HEK293T (cell line): ENCODE measurements at regions not wholly inside any gene's neighbourhood (a gene's known extent, or its start where the extent isn't known, plus 50 kb on each side); places are given as distances from the start of the nearest gene placed in this dataset.

Experiments used
- CTCF ChIA-PET: fragments of 350-600 bp; formaldehyde crosslinking; extraction: SDS; loops from one replicate; lab custom pipeline; 2021; ENCODE audit warnings: antibody characterized with exemption, inconsistent platforms; lab: Yijun Ruan, JAX
- POLR2A ChIA-PET: fragments of 350-600 bp; formaldehyde crosslinking; extraction: SDS; loops from one replicate; lab custom pipeline; 2020; ENCODE audit warnings: antibody characterized with exemption, inconsistent platforms; lab: Yijun Ruan, JAX
- DNase-seq: peaks from one replicate; pipeline ENCODE4 v3.0.0; 2012; ENCODE audit warnings: mixed read lengths; ENCODE audit errors: extremely low spot score
- ARNT ChIP-seq: fragments of 450-650 bp; IDR thresholded peaks from 2 replicates; pipeline ENCODE4 v1.6.1; 2017; ENCODE audit warnings: mild to moderate bottlenecking
- BHLHE40 ChIP-seq: fragments of 450-650 bp; IDR thresholded peaks from 2 replicates; pipeline ENCODE4 v1.6.1; 2016; ENCODE audit warnings: mild to moderate bottlenecking, moderate library complexity, borderline replicate concordance
- CTBP1 ChIP-seq: fragments of 450-650 bp; IDR thresholded peaks from 2 replicates; pipeline ENCODE4 v1.6.1; 2016; ENCODE audit warnings: borderline replicate concordance
- ELF4 ChIP-seq: fragments of 450-650 bp; IDR thresholded peaks from 2 replicates; pipeline ENCODE4 v1.6.1; 2017; ENCODE audit warnings: antibody characterized with exemption
- FOXA1 ChIP-seq: fragments of 450-650 bp; IDR thresholded peaks from 2 replicates; pipeline ENCODE4 v1.6.1; 2016; ENCODE audit warnings: mild to moderate bottlenecking
- FOXK2 ChIP-seq: fragments of 450-650 bp; IDR thresholded peaks from 2 replicates; pipeline ENCODE4 v1.6.1; 2016; ENCODE audit warnings: mild to moderate bottlenecking
- FOXM1 ChIP-seq: fragments of 450-650 bp; IDR thresholded peaks from 2 replicates; pipeline ENCODE4 v1.6.1; 2017; ENCODE audit warnings: mild to moderate bottlenecking, borderline replicate concordance
- HDGF ChIP-seq: fragments of 450-650 bp; IDR thresholded peaks from 2 replicates; pipeline ENCODE4 v1.6.1; 2017; ENCODE audit warnings: antibody characterized with exemption, borderline replicate concordance
- L3MBTL2 ChIP-seq: fragments of 450-650 bp; conservative IDR thresholded peaks from 2 replicates; pipeline ENCODE4 v1.6.1; 2016; ENCODE audit warnings: mild to moderate bottlenecking
- LEF1 ChIP-seq: fragments of 450-650 bp; IDR thresholded peaks from 2 replicates; pipeline ENCODE4 v1.6.1; 2017; ENCODE audit warnings: mild to moderate bottlenecking, borderline replicate concordance
- NFRKB ChIP-seq: fragments of 450-650 bp; IDR thresholded peaks from 2 replicates; pipeline ENCODE4 v1.6.1; 2016; ENCODE audit warnings: mild to moderate bottlenecking, moderate library complexity
- SP1 ChIP-seq: fragments of 450-650 bp; IDR thresholded peaks from 2 replicates; pipeline ENCODE4 v1.6.1; 2017
- SUZ12 ChIP-seq: fragments of 450-650 bp; IDR thresholded peaks from 2 replicates; pipeline ENCODE4 v1.6.1; 2016; ENCODE audit warnings: mild to moderate bottlenecking
- TARDBP ChIP-seq: fragments of 450-650 bp; IDR thresholded peaks from 2 replicates; pipeline ENCODE4 v1.6.1; 2016
- ZNF384 ChIP-seq: fragments of 450-650 bp; IDR thresholded peaks from 2 replicates; pipeline ENCODE4 v1.6.1; 2016
- TF ChIP-seq, protein P1 (sequence below): fragments of 450-650 bp; IDR thresholded peaks from 2 replicates; pipeline ENCODE4 v1.6.1; 2016

DNA sequence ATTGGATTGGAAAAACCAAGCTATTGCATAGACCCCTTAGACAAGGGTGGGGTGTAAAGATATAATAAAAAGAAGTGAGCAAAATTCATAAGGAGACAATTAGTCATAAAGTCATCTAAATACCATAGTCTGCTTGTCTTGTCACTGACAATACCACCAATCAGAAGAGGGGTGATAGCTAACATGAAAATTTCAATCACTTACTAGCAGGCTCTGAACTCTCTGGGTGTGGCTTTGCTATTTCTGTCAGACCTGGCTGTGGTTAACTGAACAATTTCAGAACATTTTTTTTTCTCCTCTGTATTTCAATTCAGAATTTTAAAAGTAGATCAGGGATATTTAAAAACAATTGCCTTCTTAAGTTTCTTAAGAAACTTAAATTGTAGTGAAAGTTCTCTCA lies 158.5 kb upstream of the PRMT6 start:
- TF ChIP-seq NFRKB, result no peak
- no peak for TF ChIP-seq SUZ12
- no peak for TF ChIP-seq BHLHE40
- TF ChIP-seq CTBP1, result no peak
- TF ChIP-seq ZNF384, result no peak
- TF ChIP-seq ARNT, result no peak
- no peak for TF ChIP-seq HDGF
- TF ChIP-seq FOXM1, result no peak
- no peak for TF ChIP-seq LEF1
- TF ChIP-seq FOXK2, result no peak
- no peak for TF ChIP-seq SP1
- ChIA-PET CTCF (no interaction called here), POLR2A (no interaction called here)
- DNase-seq, result no peak

DNA sequence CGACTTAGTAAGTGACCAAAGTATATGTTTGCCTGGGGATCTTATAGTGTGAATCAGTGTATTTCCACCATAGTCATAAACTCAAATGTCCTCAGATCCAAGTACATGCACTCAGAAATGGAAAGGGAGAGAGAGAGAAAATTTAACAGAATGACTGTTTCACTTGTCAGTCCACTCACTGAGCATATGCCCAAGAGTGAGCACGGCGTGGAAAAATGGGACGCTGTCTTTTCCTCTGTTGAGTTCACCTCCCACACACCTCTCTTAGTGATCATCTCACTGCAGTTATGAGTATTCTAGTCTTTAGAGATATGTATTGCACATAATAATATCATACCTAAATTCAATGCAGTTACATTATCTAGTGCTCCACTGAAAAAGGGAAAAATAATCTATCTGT lies 156.8 kb upstream of the PRMT6 start:
- POLR2A ChIA-PET, result no interaction called here
- TF ChIP-seq FOXK2 (no peak), FOXM1 (no peak), LEF1 (no peak), SUZ12 (no peak), TARDBP (no peak), ZNF384 (no peak), NFRKB (no peak), SP1 (no peak), BHLHE40 (no peak), ELF4 (no peak), FOXA1 (no peak), HDGF (no peak)
- TF ChIP-seq, protein P1, sequence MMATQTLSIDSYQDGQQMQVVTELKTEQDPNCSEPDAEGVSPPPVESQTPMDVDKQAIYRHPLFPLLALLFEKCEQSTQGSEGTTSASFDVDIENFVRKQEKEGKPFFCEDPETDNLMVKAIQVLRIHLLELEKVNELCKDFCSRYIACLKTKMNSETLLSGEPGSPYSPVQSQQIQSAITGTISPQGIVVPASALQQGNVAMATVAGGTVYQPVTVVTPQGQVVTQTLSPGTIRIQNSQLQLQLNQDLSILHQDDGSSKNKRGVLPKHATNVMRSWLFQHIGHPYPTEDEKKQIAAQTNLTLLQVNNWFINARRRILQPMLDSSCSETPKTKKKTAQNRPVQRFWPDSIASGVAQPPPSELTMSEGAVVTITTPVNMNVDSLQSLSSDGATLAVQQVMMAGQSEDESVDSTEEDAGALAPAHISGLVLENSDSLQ, result no peak
- DNase-seq, result no peak
- CTCF ChIA-PET, result no interaction called here

DNA sequence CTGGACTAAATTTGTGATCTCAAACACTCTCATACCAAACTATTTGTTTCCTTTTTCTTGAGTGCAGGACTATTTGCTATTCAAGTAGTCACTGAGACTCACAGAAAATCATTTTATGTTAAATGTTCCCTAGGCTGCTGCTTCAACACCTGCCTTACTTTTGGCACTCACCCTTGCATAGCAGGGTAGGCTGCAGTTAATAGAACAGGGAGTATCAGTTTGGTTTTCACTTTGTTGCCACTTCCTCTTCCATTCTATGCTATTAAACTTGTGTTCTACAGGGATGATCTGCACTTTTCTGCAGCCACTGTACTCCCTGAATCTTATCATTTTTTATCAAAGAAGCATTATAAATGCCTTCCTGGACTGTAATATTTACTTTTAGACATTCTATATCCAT lies 148.7 kb upstream of the PRMT6 start:
- no peak for TF ChIP-seq ZNF384
- TF ChIP-seq NFRKB, result no peak
- no peak for TF ChIP-seq CTBP1
- no peak for TF ChIP-seq BHLHE40
- no peak for TF ChIP-seq FOXK2
- TF ChIP-seq L3MBTL2, result no peak
- TF ChIP-seq HDGF, result no peak
- no peak for TF ChIP-seq ARNT
- no peak for TF ChIP-seq SP1
- no peak for TF ChIP-seq ELF4
- TF ChIP-seq SUZ12, result no peak
- TF ChIP-seq, protein P1, result no peak
- TF ChIP-seq TARDBP, result no peak
- no peak for TF ChIP-seq FOXA1
- no peak for TF ChIP-seq LEF1
- no peak for TF ChIP-seq FOXM1
- ChIA-PET CTCF (no interaction called here), POLR2A (no interaction called here)
- no peak for DNase-seq

DNA sequence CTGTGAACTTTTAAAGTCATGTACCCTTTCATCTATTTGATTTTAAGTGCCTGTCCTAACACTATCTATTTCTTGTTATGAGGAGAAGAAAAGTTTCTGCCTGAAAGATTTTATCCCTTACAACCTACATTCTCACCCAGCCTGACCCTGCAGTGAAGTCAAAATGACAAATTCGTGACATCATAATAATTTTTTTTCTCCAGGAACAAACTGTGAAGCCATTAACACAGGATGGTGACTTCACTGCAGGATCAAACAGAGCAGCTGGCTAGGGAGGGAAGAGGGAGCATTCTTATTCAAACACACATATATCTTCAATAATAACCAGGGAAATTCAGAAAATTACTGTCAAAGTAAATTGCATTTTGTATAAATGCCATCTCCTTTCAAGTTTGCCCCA lies 147.8 kb upstream of the PRMT6 start:
- DNase-seq, result no peak
- ChIA-PET POLR2A (no interaction called here), CTCF (no interaction called here)
- TF ChIP-seq HDGF (no peak), ARNT (no peak), FOXA1 (no peak), FOXM1 (no peak), LEF1 (no peak), ELF4 (no peak), SP1 (no peak), CTBP1 (no peak), FOXK2 (no peak), SUZ12 (no peak), NFRKB (no peak)

DNA sequence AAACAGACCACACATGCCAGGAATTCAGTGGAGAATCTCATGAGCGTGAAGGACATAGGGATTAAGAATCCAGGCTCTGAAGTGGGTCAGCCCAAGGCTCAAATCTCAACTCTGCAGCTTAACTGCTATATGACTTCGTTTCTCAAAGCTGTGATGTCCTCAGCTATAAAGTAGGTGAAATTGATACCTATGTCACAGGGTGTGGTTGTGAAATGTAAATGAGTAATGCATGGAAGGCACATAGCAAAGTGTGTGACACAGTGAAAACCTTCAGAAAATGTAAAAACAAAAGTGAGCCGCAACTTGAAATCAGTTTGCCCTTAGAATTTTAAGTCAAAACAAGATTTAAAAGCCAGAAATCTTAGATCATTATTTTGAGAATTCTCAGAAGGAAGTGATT lies 145.7 kb upstream of the PRMT6 start:
- ChIA-PET CTCF (interaction anchor here (0.7 kb wide), 1 partner anchor 273 kb away, joined by 3 read pairs; no protein-coding TSS in a partner anchor), POLR2A (interaction anchor here (0.9 kb wide), 1 partner anchor 9 kb away, joined by 3 read pairs; no protein-coding TSS in a partner anchor)
- no peak for TF ChIP-seq ARNT
- no peak for TF ChIP-seq ZNF384
- TF ChIP-seq L3MBTL2, result no peak
- no peak for TF ChIP-seq SUZ12
- TF ChIP-seq ELF4, result no peak
- TF ChIP-seq LEF1, result no peak
- no peak for TF ChIP-seq TARDBP
- no peak for TF ChIP-seq CTBP1
- no peak for TF ChIP-seq FOXA1
- TF ChIP-seq FOXK2, result no peak
- no peak for TF ChIP-seq HDGF
- TF ChIP-seq BHLHE40, result no peak
- no peak for TF ChIP-seq FOXM1
- TF ChIP-seq SP1, result no peak
- no peak for TF ChIP-seq NFRKB
- TF ChIP-seq, protein P1, result no peak
- no peak for DNase-seq

DNA sequence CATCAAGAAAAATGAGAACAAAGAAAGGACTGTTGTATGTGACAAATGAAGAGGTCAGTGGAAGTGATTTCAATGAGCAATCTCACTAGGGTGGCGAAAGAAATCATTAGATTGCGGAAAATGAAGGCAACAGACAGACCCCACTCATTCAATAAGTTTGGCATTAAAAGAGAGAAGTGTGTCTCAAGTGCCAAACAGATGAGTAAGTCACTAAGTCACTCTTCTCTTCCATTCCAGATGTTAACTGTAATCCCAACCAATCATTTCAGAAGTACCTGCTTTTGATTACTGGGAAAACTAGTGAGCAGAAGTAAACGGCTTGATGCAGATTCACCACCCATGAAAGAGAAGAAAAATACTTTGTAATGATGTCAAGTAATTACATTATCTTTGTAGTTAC lies 144.3 kb upstream of the PRMT6 start:
- TF ChIP-seq FOXM1, result no peak
- no peak for TF ChIP-seq ZNF384
- TF ChIP-seq SP1, result no peak
- no peak for TF ChIP-seq TARDBP
- TF ChIP-seq NFRKB, result no peak
- no peak for TF ChIP-seq BHLHE40
- TF ChIP-seq FOXA1, result no peak
- TF ChIP-seq ARNT, result no peak
- TF ChIP-seq, protein P1, result no peak
- no peak for TF ChIP-seq HDGF
- no peak for TF ChIP-seq SUZ12
- TF ChIP-seq LEF1, result no peak
- no peak for TF ChIP-seq ELF4
- TF ChIP-seq L3MBTL2, result no peak
- no peak for TF ChIP-seq FOXK2
- no peak for TF ChIP-seq CTBP1
- ChIA-PET CTCF (no interaction called here), POLR2A (no interaction called here)
- DNase-seq, result no peak
